HAP-1 (cell line): ENCODE measurements at regions not wholly inside any gene's neighbourhood (a gene's known extent, or its start where the extent isn't known, plus 50 kb on each side); places are given as distances from the start of the nearest gene placed in this dataset.
"Not testable (repeated sequence)": the region's sequence is repeated elsewhere in the genome, so short reads cannot be mapped to it uniquely, and the experiment has no call there.

Source experiments
- DNase-seq, 2 experiments: peaks; one replicate each; pipeline ENCODE4 v3.0.0-alpha.2; 2016 to 2020; ENCODE audit warnings: low spot score in 2 of 2
- H3K27me3 ChIP-seq: fragments of 250-450 bp; sonication (Bioruptor Pico); 2 replicates; pipeline ENCODE4 v1.5.1; 2020; ENCODE audit warnings: low read depth, mild to moderate bottlenecking, moderate library complexity
- H3K36me3 ChIP-seq: fragments of 250-450 bp; sonication (Bioruptor Pico); replicated peaks from 2 replicates; pipeline ENCODE4 v1.5.1; 2020; ENCODE audit warnings: mild to moderate bottlenecking
- H3K4me1 ChIP-seq: fragments of 250-450 bp; sonication (Bioruptor Pico); 2 replicates; pipeline ENCODE4 v1.5.1; 2020; ENCODE audit warnings: mild to moderate bottlenecking
- H3K4me3 ChIP-seq: fragments of 250-450 bp; sonication (Bioruptor Pico); 2 replicates; pipeline ENCODE4 v1.5.1; 2020; ENCODE audit warnings: mild to moderate bottlenecking, moderate library complexity
- H3K9me3 ChIP-seq: fragments of 250-450 bp; sonication (Bioruptor Pico); 2 replicates; pipeline ENCODE4 v1.5.1; 2020; ENCODE audit warnings: mild to moderate bottlenecking, moderate library complexity
- in situ Hi-C: fragments of 300-500 bp; cut with MboI; formaldehyde crosslinking; loops from 3 replicates; pipeline ENCODE4 v1.14.3; 2020; ENCODE audit warnings: low sequenced_read_pairs, inconsistent platforms, mixed read lengths

- H3K27me3 ChIP-seq, result no peaks in the 10 kb centered on the region
- no peaks in the 10 kb centered on the region for H3K4me1 ChIP-seq
- no peaks in the 10 kb centered on the region for H3K36me3 ChIP-seq
- DNase-seq, result no peak
- in situ Hi-C loops, result no loop called here
- no peak overlapping the region for H3K4me3 ChIP-seq
- H3K9me3 ChIP-seq, result no peaks in the 10 kb centered on the region
Measured at GRCh38 chr16:63447121-63447520, 1410.9 kb upstream of the CDH8 start.

GRCh38 chr16:63442246-63442645 lies 1406.0 kb upstream of the CDH8 start:
- H3K4me1 ChIP-seq, result no peaks in the 10 kb centered on the region
- H3K36me3 ChIP-seq, result no peaks in the 10 kb centered on the region
- DNase-seq, result no peak
- H3K4me3 ChIP-seq, result no peak overlapping the region
- in situ Hi-C loops, result no loop called here
- no peaks in the 10 kb centered on the region for H3K27me3 ChIP-seq
- H3K9me3 ChIP-seq, result no peaks in the 10 kb centered on the region

- Histone ChIP-seq H3K27me3 (0 out of 2 replicates have a peak, but pooled peaks cover 2% of the 10 kb centered on the region), H3K36me3 (no peaks in the 10 kb centered on the region), H3K9me3 (no peaks in the 10 kb centered on the region), H3K4me3 (no peak overlapping the region), H3K4me1 (no peaks in the 10 kb centered on the region)
- in situ Hi-C loops, result no loop called here
- DNase-seq, result no peak
Measured at GRCh38 chr16:63426275-63426870, 1390.1 kb upstream of the CDH8 start.

- H3K27me3 ChIP-seq, result 0 out of 2 replicates have a peak, but pooled peaks cover 2% of the 10 kb centered on the region
- no peak overlapping the region for H3K4me3 ChIP-seq
- H3K9me3 ChIP-seq, result no peaks in the 10 kb centered on the region
- in situ Hi-C loops, result no loop called here
- no peaks in the 10 kb centered on the region for H3K36me3 ChIP-seq
- H3K4me1 ChIP-seq, result no peaks in the 10 kb centered on the region
- DNase-seq, result no peak
Measured at GRCh38 chr16:63422715-63423114, 1386.5 kb upstream of the CDH8 start.

- no peak for DNase-seq
- in situ Hi-C loops, result no loop called here
- no peaks in the 10 kb centered on the region for H3K27me3 ChIP-seq
- no peaks in the 10 kb centered on the region for H3K4me1 ChIP-seq
- H3K9me3 ChIP-seq, result no peaks in the 10 kb centered on the region
- no peaks in the 10 kb centered on the region for H3K36me3 ChIP-seq
- H3K4me3 ChIP-seq, result no peak overlapping the region
Measured at GRCh38 chr16:63416712-63417111, 1380.5 kb upstream of the CDH8 start.

GRCh38 chr16:63415014-63415413 lies 1378.8 kb upstream of the CDH8 start:
- no peaks in the 10 kb centered on the region for H3K9me3 ChIP-seq
- in situ Hi-C loops, result no loop called here
- H3K27me3 ChIP-seq, result no peaks in the 10 kb centered on the region
- H3K4me3 ChIP-seq, result no peak overlapping the region
- no peaks in the 10 kb centered on the region for H3K36me3 ChIP-seq
- no peak for DNase-seq
- H3K4me1 ChIP-seq, result no peaks in the 10 kb centered on the region

GRCh38 chr16:63410594-63410993 lies 1374.4 kb upstream of the CDH8 start:
- H3K27me3 ChIP-seq, result peaks cover 3% of the 10 kb centered on the region; the same call in 1 of the 2 replicates
- H3K36me3 ChIP-seq, result no peaks in the 10 kb centered on the region
- H3K9me3 ChIP-seq, result no peaks in the 10 kb centered on the region
- in situ Hi-C loops, result no loop called here
- H3K4me1 ChIP-seq, result no peaks in the 10 kb centered on the region
- no peak for DNase-seq
- no peak overlapping the region for H3K4me3 ChIP-seq

- in situ Hi-C loops, result no loop called here
- Histone ChIP-seq H3K4me1 (no peaks in the 10 kb centered on the region), H3K27me3 (peaks cover 3% of the 10 kb centered on the region; the same call in 1 of the 2 replicates), H3K36me3 (no peaks in the 10 kb centered on the region), H3K4me3 (no peak overlapping the region), H3K9me3 (no peaks in the 10 kb centered on the region)
- no peak for DNase-seq
Measured at GRCh38 chr16:63403792-63404191, 1367.6 kb upstream of the CDH8 start.

- in situ Hi-C loops, H3K9me3 ChIP-seq, DNase-seq, H3K27me3 ChIP-seq, H3K4me3 ChIP-seq, H3K4me1 ChIP-seq, H3K36me3 ChIP-seq: not testable (repeated sequence)
Measured at GRCh38 chr16:63388277-63388676, 1352.0 kb upstream of the CDH8 start.

GRCh38 chr16:63385714-63386432 lies 1349.6 kb upstream of the CDH8 start:
- in situ Hi-C loops, result no loop called here
- no peaks in the 10 kb centered on the region for H3K9me3 ChIP-seq
- no peaks in the 10 kb centered on the region for H3K36me3 ChIP-seq
- H3K4me3 ChIP-seq, result no peak overlapping the region
- no peak for DNase-seq
- H3K4me1 ChIP-seq, result no peaks in the 10 kb centered on the region
- no peaks in the 10 kb centered on the region for H3K27me3 ChIP-seq

GRCh38 chr16:63373744-63374143 lies 1337.5 kb upstream of the CDH8 start:
- Histone ChIP-seq H3K27me3 (no peaks in the 10 kb centered on the region), H3K4me1 (peaks cover 5% of the 10 kb centered on the region)
- in situ Hi-C loops, result no loop called here

GRCh38 chr16:63372815-63373214 lies 1336.6 kb upstream of the CDH8 start:
- H3K36me3 ChIP-seq, result no peaks in the 10 kb centered on the region
- peak in 1 of 2 experiments; percentile 64 for DNase-seq
- no peaks in the 10 kb centered on the region for H3K9me3 ChIP-seq
- in situ Hi-C loops, result no loop called here
- H3K27me3 ChIP-seq, result no peaks in the 10 kb centered on the region
- H3K4me3 ChIP-seq, result no peak overlapping the region
- H3K4me1 ChIP-seq, result peaks cover 5% of the 10 kb centered on the region

More at GRCh38 chr16:63373744-63374143, 1337.5 kb upstream of the CDH8 start:
- Histone ChIP-seq H3K4me3 (no peak overlapping the region), H3K36me3 (no peaks in the 10 kb centered on the region), H3K9me3 (no peaks in the 10 kb centered on the region)
- DNase-seq, result no peak

GRCh38 chr16:63372283-63372682 lies 1336.0 kb upstream of the CDH8 start:
- no peaks in the 10 kb centered on the region for H3K27me3 ChIP-seq
- H3K9me3 ChIP-seq, result no peaks in the 10 kb centered on the region
- no peak for DNase-seq
- no peak overlapping the region for H3K4me3 ChIP-seq
- in situ Hi-C loops, result no loop called here
- H3K4me1 ChIP-seq, result peaks cover 5% of the 10 kb centered on the region
- H3K36me3 ChIP-seq, result no peaks in the 10 kb centered on the region

- DNase-seq, result peak; percentile 9 to 69
- Histone ChIP-seq H3K9me3 (no peaks in the 10 kb centered on the region), H3K36me3 (no peaks in the 10 kb centered on the region), H3K4me3 (no peak overlapping the region), H3K4me1 (0 out of 2 replicates have a peak, but pooled peaks cover 3% of the 10 kb centered on the region), H3K27me3 (no peaks in the 10 kb centered on the region)
- in situ Hi-C loops, result no loop called here
Measured at GRCh38 chr16:63365649-63366304, 1329.5 kb upstream of the CDH8 start.
